SK-N-SH treated with all-trans-retinoic acid at 6 μM for 48 hours (cell line): ENCODE measurements at regions not wholly inside any gene's neighbourhood (a gene's known extent, or its start where the extent isn't known, plus 50 kb on each side); places are given as distances from the start of the nearest gene placed in this dataset.

Source experiments
- CSDC2 ChIP-seq: fragments of 250-450 bp; sonication (Bioruptor Pico); IDR thresholded peaks from 2 replicates; pipeline ENCODE4 v1.5.0; 2020; ENCODE audit warnings: mild to moderate bottlenecking, moderate library complexity
- GLIS3 ChIP-seq: fragments of 250-450 bp; sonication (Bioruptor Pico); IDR thresholded peaks from 2 replicates; pipeline ENCODE4 v1.5.0; 2020; ENCODE audit warnings: mild to moderate bottlenecking, moderate library complexity
- OSR1 ChIP-seq: fragments of 250-450 bp; sonication (Bioruptor Pico); IDR thresholded peaks from 2 replicates; pipeline ENCODE4 v1.8.0; 2022; ENCODE audit warnings: moderate library complexity, mild to moderate bottlenecking, inconsistent platforms
- PPARA ChIP-seq: fragments of 250-450 bp; sonication (Bioruptor Pico); IDR thresholded peaks from 2 replicates; pipeline ENCODE4 v1.5.0; 2020; ENCODE audit warnings: mild to moderate bottlenecking, borderline replicate concordance
- TCF4 ChIP-seq: fragments of 250-450 bp; sonication (Bioruptor Pico); IDR thresholded peaks from 2 replicates; pipeline ENCODE4 v1.8.0; 2021; ENCODE audit warnings: mild to moderate bottlenecking, moderate library complexity, borderline replicate concordance
- ZFP3 ChIP-seq: fragments of 250-450 bp; sonication (Bioruptor Pico); IDR thresholded peaks from 2 replicates; pipeline ENCODE4 v1.5.0; 2020; ENCODE audit warnings: mild to moderate bottlenecking, moderate library complexity
- ZNF70 ChIP-seq: fragments of 450-650 bp; formaldehyde crosslinking; IDR thresholded peaks from 2 replicates; pipeline ENCODE4 v1.5.0; 2020; ENCODE audit warnings: mild to moderate bottlenecking, moderate library complexity
- TF ChIP-seq, protein P1 (sequence below): fragments of 250-450 bp; sonication (Bioruptor Pico); IDR thresholded peaks from 2 replicates; pipeline ENCODE4 v1.5.1; 2020; ENCODE audit warnings: low read depth, mild to moderate bottlenecking, moderate library complexity

GRCh38 chr16:13315642-13316427, 414.4 kb downstream of the SHISA9 start:
- no peak for TF ChIP-seq GLIS3 (CRISPR knock-in tag)
- TF ChIP-seq TCF4 (CRISPR knock-in tag) = no peak
- no peak for TF ChIP-seq OSR1 (CRISPR knock-in tag)
- TF ChIP-seq, protein P1, sequence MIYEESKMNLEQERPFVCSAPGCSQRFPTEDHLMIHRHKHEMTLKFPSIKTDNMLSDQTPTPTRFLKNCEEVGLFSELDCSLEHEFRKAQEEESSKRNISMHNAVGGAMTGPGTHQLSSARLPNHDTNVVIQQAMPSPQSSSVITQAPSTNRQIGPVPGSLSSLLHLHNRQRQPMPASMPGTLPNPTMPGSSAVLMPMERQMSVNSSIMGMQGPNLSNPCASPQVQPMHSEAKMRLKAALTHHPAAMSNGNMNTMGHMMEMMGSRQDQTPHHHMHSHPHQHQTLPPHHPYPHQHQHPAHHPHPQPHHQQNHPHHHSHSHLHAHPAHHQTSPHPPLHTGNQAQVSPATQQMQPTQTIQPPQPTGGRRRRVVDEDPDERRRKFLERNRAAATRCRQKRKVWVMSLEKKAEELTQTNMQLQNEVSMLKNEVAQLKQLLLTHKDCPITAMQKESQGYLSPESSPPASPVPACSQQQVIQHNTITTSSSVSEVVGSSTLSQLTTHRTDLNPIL = no peak
- no peak for TF ChIP-seq PPARA
- no peak for TF ChIP-seq CSDC2 (CRISPR knock-in tag)
- TF ChIP-seq ZFP3 (CRISPR knock-in tag) = no peak
- no peak for TF ChIP-seq ZNF70
